Karpas-422 (cell line): ENCODE measurements at regions not wholly inside any gene's neighbourhood (a gene's known extent, or its start where the extent isn't known, plus 50 kb on each side); places are given as distances from the start of the nearest gene placed in this dataset.

Source experiments
- DNase-seq: peaks from one replicate; pipeline ENCODE4 v3.0.0-alpha.2; 2015
- H2AFZ ChIP-seq: fragments of 200-600 bp; sonication (generic); 2 replicates; pipeline ENCODE4 v1.6.1; 2014; ENCODE audit warnings: antibody characterized with exemption, low read length, mixed read lengths
- H3K27ac ChIP-seq: fragments of 200-600 bp; sonication (generic); 2 replicates; pipeline ENCODE4 v1.5.1; 2014; ENCODE audit warnings: mild to moderate bottlenecking, low read length, moderate library complexity
- H3K27me3 ChIP-seq: fragments of 200-600 bp; sonication (generic); 2 replicates; pipeline ENCODE4 v1.6.1; 2014; ENCODE audit warnings: low read length, mixed read lengths
- H3K36me3 ChIP-seq: fragments of 200-600 bp; sonication (generic); 2 replicates; pipeline ENCODE4 v1.6.1; 2014; ENCODE audit warnings: low read length, mixed read lengths; ENCODE audit not compliant: insufficient read depth
- H3K4me1 ChIP-seq: fragments of 200-600 bp; sonication (generic); 2 replicates; pipeline ENCODE4 v1.6.1; 2014; ENCODE audit warnings: mild to moderate bottlenecking, low read length, mixed read lengths
- H3K4me2 ChIP-seq: fragments of 200-600 bp; sonication (generic); 2 replicates; pipeline ENCODE4 v1.6.1; 2014; ENCODE audit warnings: low read length, low read depth, mild to moderate bottlenecking; ENCODE audit not compliant: poor library complexity, severe bottlenecking
- H3K4me3 ChIP-seq: fragments of 200-600 bp; sonication (generic); 2 replicates; pipeline ENCODE4 v1.5.1; 2014; ENCODE audit warnings: mild to moderate bottlenecking, antibody characterized with exemption, low read length, mixed read lengths
- H3K79me2 ChIP-seq: fragments of 200-600 bp; sonication (generic); 2 replicates; pipeline ENCODE4 v1.6.1; 2014; ENCODE audit warnings: mild to moderate bottlenecking, low read length, mixed read lengths
- H3K9ac ChIP-seq: fragments of 200-600 bp; sonication (generic); 2 replicates; pipeline ENCODE4 v1.6.0; 2014; ENCODE audit warnings: low read length
- H3K9me2 ChIP-seq: fragments of 200-600 bp; sonication (generic), shearing (Covaris generic); replicated peaks from 2 replicates; pipeline ENCODE4 v1.6.0; 2014; ENCODE audit warnings: mild to moderate bottlenecking, low read length, moderate library complexity; ENCODE audit not compliant: insufficient read depth
- H3K9me3 ChIP-seq: fragments of 300-700, 200-600 bp; sonication (generic); 2 replicates; pipeline ENCODE4 v1.6.1; 2014; ENCODE audit warnings: low read length, mixed read lengths
- H4K20me1 ChIP-seq: fragments of 200-600 bp; sonication (generic); 2 replicates; pipeline ENCODE4 v1.6.1; 2014; ENCODE audit warnings: mild to moderate bottlenecking, antibody characterized with exemption, low read length, low read depth; ENCODE audit not compliant: insufficient read depth

DNA sequence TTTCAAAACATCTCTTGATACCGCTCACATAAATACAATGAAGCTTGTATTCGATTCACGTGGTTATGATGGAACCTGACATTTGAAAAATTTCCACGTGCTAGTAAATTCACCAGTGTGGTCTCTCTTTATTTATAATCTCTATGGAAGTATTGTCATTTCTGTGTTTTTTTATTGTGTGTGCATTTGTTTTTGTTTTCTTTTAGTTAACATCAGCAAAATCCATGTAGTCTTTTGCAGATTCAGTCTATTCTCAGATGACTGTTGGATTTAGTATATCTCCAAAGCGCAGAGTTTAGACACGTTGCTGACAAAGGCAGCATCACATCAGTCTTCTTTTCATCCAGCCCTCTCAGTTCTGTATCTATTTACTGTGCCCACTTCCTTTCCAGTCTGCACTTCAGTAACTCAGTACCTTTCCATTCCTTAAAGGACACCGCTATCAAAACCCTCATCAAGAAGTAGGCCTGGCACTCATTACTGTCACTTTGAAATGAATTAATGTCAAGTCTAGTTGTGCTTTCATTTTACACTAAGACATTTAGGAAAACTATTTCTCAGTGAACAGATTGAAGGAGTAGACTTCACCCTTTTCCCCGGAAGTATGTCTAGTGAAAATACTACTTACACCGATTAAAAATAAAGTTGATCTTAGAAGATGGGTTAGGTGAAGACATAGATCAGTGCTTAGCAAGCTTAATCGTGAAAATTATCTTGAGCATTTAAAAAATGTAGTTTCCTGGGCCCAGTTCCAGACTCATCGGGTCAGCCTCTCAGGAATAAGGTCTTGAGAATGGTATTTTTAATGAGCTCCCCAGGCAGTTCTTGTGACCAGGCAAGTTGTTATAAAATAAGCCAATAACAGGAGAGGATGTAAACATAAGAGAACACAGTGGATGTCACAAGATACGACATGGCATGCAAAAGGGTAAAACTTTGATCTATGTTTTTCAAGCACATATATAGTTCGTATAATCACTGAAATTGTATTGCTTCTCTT, 506.8 kb upstream of the ZEB2 start:
- Histone ChIP-seq H3K9ac (no peak overlapping the region), H3K27me3 (no peaks in the 10 kb centered on the region)

DNA sequence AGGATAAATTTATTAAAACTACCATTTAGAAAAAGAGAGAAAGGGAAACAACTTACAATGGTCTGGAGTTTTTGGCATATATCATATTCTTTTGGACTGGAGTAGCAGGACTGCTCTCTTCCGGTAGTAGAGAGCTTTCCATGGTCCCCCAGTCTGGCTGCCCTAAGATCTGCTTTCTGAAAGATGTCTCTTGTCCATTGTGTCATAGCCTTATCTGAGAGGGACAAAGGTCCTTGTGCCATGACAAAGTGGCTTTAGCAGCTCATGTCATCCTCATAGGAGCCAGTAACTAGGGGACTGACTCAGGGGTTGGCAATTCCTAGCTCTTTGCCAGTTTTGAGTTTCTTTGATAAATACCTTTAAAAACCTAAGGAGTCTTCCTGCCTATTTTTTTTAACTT, 505.5 kb upstream of the ZEB2 start:
- no peak overlapping the region for H2AFZ ChIP-seq
- H3K4me2 ChIP-seq, result no peak overlapping the region
- H4K20me1 ChIP-seq, result no peaks in the 10 kb centered on the region
- no peak overlapping the region for H3K4me3 ChIP-seq
- no peaks in the 10 kb centered on the region for H3K79me2 ChIP-seq
- H3K27me3 ChIP-seq, result no peaks in the 10 kb centered on the region
- no peaks in the 10 kb centered on the region for H3K36me3 ChIP-seq
- H3K9me2 ChIP-seq, result no peaks in the 10 kb centered on the region
- H3K9me3 ChIP-seq, result no peaks in the 10 kb centered on the region
- no peak overlapping the region for H3K27ac ChIP-seq
- H3K9ac ChIP-seq, result no peak overlapping the region
- H3K4me1 ChIP-seq, result peaks cover 9% of the 10 kb centered on the region
- DNase-seq, result no peak

More for the DNA sequence above, 506.8 kb upstream of the ZEB2 start:
- Histone ChIP-seq H3K27ac (no peak overlapping the region), H3K9me2 (no peaks in the 10 kb centered on the region), H3K9me3 (no peaks in the 10 kb centered on the region), H2AFZ (no peak overlapping the region), H4K20me1 (no peaks in the 10 kb centered on the region), H3K79me2 (no peaks in the 10 kb centered on the region), H3K4me1 (peaks cover 9% of the 10 kb centered on the region), H3K4me2 (no peak overlapping the region), H3K36me3 (no peaks in the 10 kb centered on the region), H3K4me3 (no peak overlapping the region)
- no peak for DNase-seq

DNA sequence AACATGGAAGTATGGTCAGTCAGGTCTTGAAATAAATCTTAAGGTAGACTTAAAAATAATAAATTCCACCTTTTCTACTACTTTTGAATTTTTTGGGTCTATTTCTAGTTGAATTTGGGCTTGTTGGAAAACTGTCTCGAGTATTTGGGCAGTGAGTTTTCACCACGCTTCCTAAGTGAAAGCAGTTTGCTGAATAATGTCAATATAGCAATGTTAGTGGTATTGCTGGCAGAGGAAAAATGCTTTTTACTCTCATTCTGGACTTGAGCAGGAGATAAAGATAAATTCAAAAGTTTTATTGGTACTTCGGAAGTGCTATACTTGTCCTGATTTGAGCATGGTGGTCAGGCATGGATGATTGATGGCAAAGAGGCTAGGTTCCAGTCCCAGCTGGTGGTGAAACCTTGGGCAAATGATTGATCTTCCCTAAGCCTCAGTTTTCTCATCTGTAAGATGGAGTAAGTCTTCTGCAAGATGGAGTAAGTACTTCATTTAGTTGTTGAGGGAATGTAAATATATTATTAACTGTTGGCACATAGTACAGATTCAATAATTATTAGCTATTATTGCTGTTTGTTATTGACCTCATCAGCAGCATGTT, 503.5 kb upstream of the ZEB2 start:
- Histone ChIP-seq H2AFZ (no peak overlapping the region), H3K79me2 (no peaks in the 10 kb centered on the region), H3K9me2 (no peaks in the 10 kb centered on the region), H3K9ac (no peak overlapping the region), H3K4me2 (no peak overlapping the region), H3K27me3 (no peaks in the 10 kb centered on the region), H3K36me3 (no peaks in the 10 kb centered on the region), H3K27ac (no peak overlapping the region), H3K9me3 (no peaks in the 10 kb centered on the region), H3K4me3 (no peak overlapping the region), H4K20me1 (no peaks in the 10 kb centered on the region), H3K4me1 (peaks cover 9% of the 10 kb centered on the region)
- no peak for DNase-seq

DNA sequence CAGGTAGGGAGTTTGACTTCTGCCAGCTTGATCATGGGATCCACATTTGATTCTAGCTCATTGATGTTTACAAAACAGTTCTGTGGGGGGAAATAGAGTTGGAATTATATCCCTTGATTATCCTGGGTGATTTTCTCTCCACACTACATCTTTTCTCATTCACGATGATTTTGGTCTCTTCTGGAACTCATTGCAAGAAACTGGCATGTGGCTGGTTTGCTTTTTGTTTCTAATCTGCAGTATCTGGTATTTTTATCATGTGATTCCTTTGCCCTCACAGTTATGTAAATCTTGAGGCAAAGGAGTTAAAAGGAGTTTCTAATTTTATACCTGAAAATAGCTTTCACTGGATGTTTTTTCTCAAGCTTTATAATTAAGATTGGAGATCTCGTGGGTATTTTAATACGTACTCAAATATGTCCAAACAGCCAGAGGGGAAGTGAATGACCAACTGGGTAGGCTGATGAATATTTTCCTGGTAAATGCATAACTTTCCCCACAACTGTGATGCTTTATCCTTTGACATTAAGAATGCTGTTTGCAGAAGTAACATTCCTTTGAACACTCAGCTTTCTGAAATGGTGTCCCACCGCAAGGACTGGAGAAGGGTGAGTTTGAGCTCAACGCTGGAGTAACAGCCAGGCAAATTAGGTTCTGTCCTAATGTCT, 502.9 kb upstream of the ZEB2 start:
- no peaks in the 10 kb centered on the region for H3K27me3 ChIP-seq
- H3K4me1 ChIP-seq, result peaks cover 9% of the 10 kb centered on the region
- no peak overlapping the region for H3K27ac ChIP-seq
- H4K20me1 ChIP-seq, result no peaks in the 10 kb centered on the region
- H3K36me3 ChIP-seq, result no peaks in the 10 kb centered on the region
- H3K9me2 ChIP-seq, result no peaks in the 10 kb centered on the region
- H3K4me3 ChIP-seq, result no peak overlapping the region
- H2AFZ ChIP-seq, result no peak overlapping the region
- H3K79me2 ChIP-seq, result no peaks in the 10 kb centered on the region
- H3K9ac ChIP-seq, result no peak overlapping the region
- no peak overlapping the region for H3K4me2 ChIP-seq
- no peak for DNase-seq
- H3K9me3 ChIP-seq, result no peaks in the 10 kb centered on the region

DNA sequence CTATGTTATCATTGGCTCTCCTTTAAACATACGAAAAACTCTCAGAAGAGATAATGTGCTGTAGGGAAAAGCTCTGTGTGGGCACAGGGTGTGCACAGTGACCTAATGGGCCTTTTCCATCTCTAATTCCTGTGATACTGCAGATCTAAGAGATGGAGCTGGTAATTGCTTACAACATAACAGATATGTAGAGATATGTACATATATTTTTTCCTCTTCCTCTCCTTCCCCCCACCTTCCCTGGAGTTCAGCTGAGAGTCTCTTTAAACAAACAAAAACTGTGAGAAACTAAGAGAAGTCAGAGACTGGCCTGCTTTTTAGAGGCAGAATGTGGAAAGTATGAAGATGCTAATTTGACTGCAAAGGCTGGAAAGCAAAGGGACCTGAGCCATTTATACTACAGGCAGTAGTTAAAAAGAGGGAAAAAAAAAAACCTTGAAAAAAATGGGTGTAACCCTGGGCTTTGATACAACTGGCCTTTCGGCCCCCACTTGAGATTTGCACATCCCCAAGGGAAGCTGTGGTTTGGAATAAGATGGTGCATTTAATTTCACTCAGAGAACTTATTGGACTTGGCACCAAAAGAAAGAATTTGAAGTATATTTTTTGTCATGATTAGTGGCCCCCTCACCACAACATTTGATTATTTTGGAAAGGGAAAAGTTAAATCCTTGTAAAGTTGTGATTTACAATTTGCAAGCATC, 502.2 kb upstream of the ZEB2 start:
- no peaks in the 10 kb centered on the region for H3K9me3 ChIP-seq
- H3K27me3 ChIP-seq, result no peaks in the 10 kb centered on the region
- no peaks in the 10 kb centered on the region for H4K20me1 ChIP-seq
- H3K4me2 ChIP-seq, result no peak overlapping the region
- H3K4me1 ChIP-seq, result peaks cover 9% of the 10 kb centered on the region
- H3K9me2 ChIP-seq, result no peaks in the 10 kb centered on the region
- no peaks in the 10 kb centered on the region for H3K36me3 ChIP-seq
- H3K79me2 ChIP-seq, result no peaks in the 10 kb centered on the region
- no peak overlapping the region for H2AFZ ChIP-seq
- H3K9ac ChIP-seq, result no peak overlapping the region
- no peak overlapping the region for H3K4me3 ChIP-seq
- no peak overlapping the region for H3K27ac ChIP-seq
- no peak for DNase-seq

GRCh38 chr2:145020694-145021093, 500.8 kb upstream of the ZEB2 start:
- Histone ChIP-seq H3K4me1 (peaks cover 9% of the 10 kb centered on the region), H3K9ac (no peak overlapping the region), H3K79me2 (no peaks in the 10 kb centered on the region), H3K4me3 (no peak overlapping the region), H3K27me3 (no peaks in the 10 kb centered on the region), H3K4me2 (no peak overlapping the region), H2AFZ (no peak overlapping the region), H4K20me1 (no peaks in the 10 kb centered on the region), H3K36me3 (no peaks in the 10 kb centered on the region), H3K9me3 (no peaks in the 10 kb centered on the region), H3K9me2 (no peaks in the 10 kb centered on the region), H3K27ac (no peak overlapping the region)
- no peak for DNase-seq

GRCh38 chr2:145020139-145020538, 500.2 kb upstream of the ZEB2 start:
- H3K4me3 ChIP-seq, result no peak overlapping the region

DNA sequence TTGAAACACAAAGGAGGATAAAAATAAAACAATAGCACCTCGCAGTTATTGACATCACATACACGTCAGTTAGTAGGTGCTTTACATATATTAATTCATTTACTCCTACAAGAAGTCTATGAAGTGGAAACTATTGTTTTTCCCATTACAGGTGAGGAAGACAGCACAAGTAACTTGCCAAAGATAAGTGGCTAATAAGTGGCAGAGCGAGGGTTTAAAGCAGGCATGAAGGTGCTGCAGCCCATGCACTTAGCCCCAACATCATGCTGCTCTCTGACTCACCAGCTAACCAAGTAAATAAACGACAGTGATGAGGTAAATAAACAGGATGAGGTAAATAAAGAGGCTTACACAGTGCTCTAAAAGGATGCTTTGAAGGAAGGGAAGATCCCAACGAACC, 498.6 kb upstream of the ZEB2 start:
- no peak for DNase-seq
- H3K27me3 ChIP-seq, result no peaks in the 10 kb centered on the region
- H3K9me2 ChIP-seq, result no peaks in the 10 kb centered on the region
- H3K4me1 ChIP-seq, result peaks cover 9% of the 10 kb centered on the region
- H3K36me3 ChIP-seq, result no peaks in the 10 kb centered on the region
- H2AFZ ChIP-seq, result no peak overlapping the region
- H3K79me2 ChIP-seq, result no peaks in the 10 kb centered on the region
- no peaks in the 10 kb centered on the region for H3K9me3 ChIP-seq
- H3K4me2 ChIP-seq, result no peak overlapping the region
- no peak overlapping the region for H3K4me3 ChIP-seq
- no peaks in the 10 kb centered on the region for H4K20me1 ChIP-seq
- H3K9ac ChIP-seq, result no peak overlapping the region
- H3K27ac ChIP-seq, result no peak overlapping the region

More at GRCh38 chr2:145020139-145020538, 500.2 kb upstream of the ZEB2 start:
- Histone ChIP-seq H3K27me3 (no peaks in the 10 kb centered on the region), H4K20me1 (no peaks in the 10 kb centered on the region), H3K9me3 (no peaks in the 10 kb centered on the region), H3K4me2 (no peak overlapping the region), H2AFZ (no peak overlapping the region), H3K27ac (no peak overlapping the region), H3K9me2 (no peaks in the 10 kb centered on the region), H3K4me1 (peaks cover 9% of the 10 kb centered on the region), H3K79me2 (no peaks in the 10 kb centered on the region), H3K36me3 (no peaks in the 10 kb centered on the region), H3K9ac (no peak overlapping the region)
- no peak for DNase-seq
